HG02763 (cell line): ENCODE measurements at regions not wholly inside any gene's neighbourhood (a gene's known extent, or its start where the extent isn't known, plus 50 kb on each side); places are given as distances from the start of the nearest gene placed in this dataset.

Experiments used
- ATAC-seq: cut with Tn5 transposase; IDR thresholded peaks from one replicate; pipeline ENCODE4 v1.9.1; 2021; ENCODE audit warnings: mild to moderate bottlenecking, moderate library complexity; ENCODE audit not compliant: unreplicated experiment

- no peak for ATAC-seq
Measured at GRCh38 chr4:156503119-156503518, 468.5 kb downstream of the PDGFC start.

- ATAC-seq: no peak
Measured at GRCh38 chr4:156501962-156502361, 469.6 kb downstream of the PDGFC start.

GRCh38 chr4:156499684-156500083, 471.9 kb downstream of the PDGFC start:
- ATAC-seq: no peak

- no peak for ATAC-seq
Measured at GRCh38 chr4:156497486-156497885, 474.1 kb downstream of the PDGFC start.

GRCh38 chr4:156496797-156497196, 474.8 kb downstream of the PDGFC start:
- no peak for ATAC-seq

GRCh38 chr4:156495836-156496235, 475.8 kb downstream of the PDGFC start:
- no peak for ATAC-seq

- no peak for ATAC-seq
Measured at GRCh38 chr4:156495091-156495490, 476.5 kb downstream of the PDGFC start.

GRCh38 chr4:156493858-156494257, 477.7 kb downstream of the PDGFC start:
- no peak for ATAC-seq

GRCh38 chr4:156487107-156487506, 484.5 kb downstream of the PDGFC start:
- no peak for ATAC-seq

- ATAC-seq: no peak
Measured at GRCh38 chr4:156481845-156482244, 489.8 kb downstream of the PDGFC start.

GRCh38 chr4:156477636-156478035, 494.0 kb downstream of the PDGFC start:
- ATAC-seq: no peak

GRCh38 chr4:156476359-156476758, 495.2 kb downstream of the PDGFC start:
- ATAC-seq: no peak

GRCh38 chr4:156475322-156475721, 496.3 kb downstream of the PDGFC start:
- ATAC-seq: no peak

- ATAC-seq: no peak
Measured at GRCh38 chr4:156473151-156473550, 498.4 kb downstream of the PDGFC start.

GRCh38 chr4:156472624-156473023, 499.0 kb downstream of the PDGFC start:
- no peak for ATAC-seq

- ATAC-seq: no peak
Measured at GRCh38 chr4:156459584-156459983, 505.9 kb upstream of the CTSO start.

- no peak for ATAC-seq
Measured at GRCh38 chr4:156456830-156457229, 503.2 kb upstream of the CTSO start.

- no peak for ATAC-seq
Measured at GRCh38 chr4:156443488-156443887, 489.8 kb upstream of the CTSO start.

- ATAC-seq: no peak
Measured at GRCh38 chr4:156442912-156443311, 489.2 kb upstream of the CTSO start.

- ATAC-seq: no peak
Measured at GRCh38 chr4:156439576-156440200, 486.0 kb upstream of the CTSO start.

- ATAC-seq: no peak
Measured at GRCh38 chr4:156437666-156438065, 484.0 kb upstream of the CTSO start.

GRCh38 chr4:156422576-156422975, 468.9 kb upstream of the CTSO start:
- ATAC-seq: no peak

GRCh38 chr4:156420623-156421022, 467.0 kb upstream of the CTSO start:
- no peak for ATAC-seq
